22Rv1 (cell line): ENCODE measurements at regions not wholly inside any gene's neighbourhood (a gene's known extent, or its start where the extent isn't known, plus 50 kb on each side); places are given as distances from the start of the nearest gene placed in this dataset.

Experiments used
- ZFX ChIP-seq: fragments of 450-650 bp; IDR thresholded peaks from 2 replicates; pipeline ENCODE4 v1.6.1; 2017; ENCODE audit warnings: antibody characterized with exemption, borderline replicate concordance
- TF ChIP-seq, protein P1 (sequence below): fragments of 450-650 bp; IDR thresholded peaks from 2 replicates; pipeline ENCODE4 v1.5.1; 2017; ENCODE audit warnings: mild to moderate bottlenecking

DNA sequence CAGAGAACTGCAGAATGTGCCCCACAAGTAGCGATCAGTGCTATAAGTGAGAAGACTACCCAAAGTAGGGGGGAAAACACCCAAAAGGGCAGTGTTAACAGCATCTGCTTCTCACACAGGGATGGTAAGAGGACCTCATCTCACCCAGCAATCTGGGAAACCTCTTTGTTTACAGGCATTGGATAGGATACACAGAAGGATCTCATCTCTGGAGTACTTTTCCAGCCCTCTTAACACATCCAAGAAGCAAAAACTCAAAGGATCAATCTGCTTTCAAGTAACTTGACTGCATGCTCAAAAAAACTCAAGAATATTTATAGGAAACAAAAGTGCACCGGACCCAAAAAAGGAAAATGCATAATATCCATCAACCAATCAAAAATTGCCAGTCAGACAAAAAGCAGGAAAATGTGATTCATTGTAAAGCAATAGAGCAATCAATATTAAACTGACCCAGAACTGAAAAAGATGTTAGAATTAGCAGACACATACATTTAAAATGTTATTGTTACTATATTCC is 311.0 kb upstream of the CXADR start:
- TF ChIP-seq, protein P1, sequence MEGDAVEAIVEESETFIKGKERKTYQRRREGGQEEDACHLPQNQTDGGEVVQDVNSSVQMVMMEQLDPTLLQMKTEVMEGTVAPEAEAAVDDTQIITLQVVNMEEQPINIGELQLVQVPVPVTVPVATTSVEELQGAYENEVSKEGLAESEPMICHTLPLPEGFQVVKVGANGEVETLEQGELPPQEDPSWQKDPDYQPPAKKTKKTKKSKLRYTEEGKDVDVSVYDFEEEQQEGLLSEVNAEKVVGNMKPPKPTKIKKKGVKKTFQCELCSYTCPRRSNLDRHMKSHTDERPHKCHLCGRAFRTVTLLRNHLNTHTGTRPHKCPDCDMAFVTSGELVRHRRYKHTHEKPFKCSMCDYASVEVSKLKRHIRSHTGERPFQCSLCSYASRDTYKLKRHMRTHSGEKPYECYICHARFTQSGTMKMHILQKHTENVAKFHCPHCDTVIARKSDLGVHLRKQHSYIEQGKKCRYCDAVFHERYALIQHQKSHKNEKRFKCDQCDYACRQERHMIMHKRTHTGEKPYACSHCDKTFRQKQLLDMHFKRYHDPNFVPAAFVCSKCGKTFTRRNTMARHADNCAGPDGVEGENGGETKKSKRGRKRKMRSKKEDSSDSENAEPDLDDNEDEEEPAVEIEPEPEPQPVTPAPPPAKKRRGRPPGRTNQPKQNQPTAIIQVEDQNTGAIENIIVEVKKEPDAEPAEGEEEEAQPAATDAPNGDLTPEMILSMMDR = no peak
- TF ChIP-seq ZFX = no peak
